IMR-90 (cell line): ENCODE measurements at regions not wholly inside any gene's neighbourhood (a gene's known extent, or its start where the extent isn't known, plus 50 kb on each side); places are given as distances from the start of the nearest gene placed in this dataset.

Experiments used
- POLR2A ChIP-seq: IDR thresholded peaks from 2 replicates; pipeline ENCODE4 v1.6.1; 2012; ENCODE audit warnings: mild to moderate bottlenecking, low read depth, low read length
- SMC3 ChIP-seq: fragments of 150-350 bp; IDR thresholded peaks from 2 replicates; pipeline ENCODE4 v1.6.1; 2016; ENCODE audit warnings: low read depth, mild to moderate bottlenecking, antibody characterized with exemption, low read length, moderate library complexity

DNA sequence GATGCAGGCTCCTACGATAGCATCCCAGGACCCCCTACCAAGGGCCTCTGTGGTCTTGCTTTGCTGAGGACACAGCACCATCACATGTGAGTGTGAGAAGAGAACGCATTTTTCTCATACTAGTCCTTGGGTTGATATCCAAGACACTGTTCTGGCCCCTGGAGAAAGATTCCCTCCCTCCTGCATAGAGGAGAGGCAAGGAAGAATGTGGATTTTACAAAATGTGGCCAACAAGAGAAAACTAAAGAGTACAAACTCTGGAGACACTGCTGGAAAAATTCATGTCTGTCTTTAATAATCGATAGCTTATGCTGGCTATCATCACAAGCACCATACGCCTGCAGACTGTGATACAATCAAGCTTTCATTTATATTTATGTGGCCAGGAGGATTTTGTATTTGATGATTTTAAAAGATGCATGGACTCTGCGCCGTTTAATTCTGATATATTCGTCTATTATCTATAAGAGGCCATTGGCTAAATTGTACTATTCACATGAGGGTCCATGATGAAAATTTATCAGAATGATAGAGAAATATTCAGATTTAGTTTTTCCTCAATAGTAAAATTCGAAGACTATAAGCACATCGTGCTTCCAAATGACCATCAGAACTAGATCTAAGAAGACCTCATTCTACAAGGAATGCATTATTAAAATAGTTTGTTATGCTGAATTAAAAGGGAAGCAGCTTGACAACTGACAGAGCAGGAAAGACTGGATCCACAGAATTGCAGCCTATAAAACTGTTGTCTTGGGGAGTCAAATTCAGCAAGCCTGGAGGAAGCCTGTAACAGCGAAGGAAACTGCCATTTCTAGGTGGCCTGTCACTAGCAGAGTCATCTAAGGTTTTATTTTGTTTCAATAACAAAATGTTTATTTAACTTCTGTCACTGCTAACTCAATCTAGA lies 578.7 kb downstream of the DIAPH3 start:
- no peak for TF ChIP-seq SMC3
- TF ChIP-seq POLR2A, result no peak
